PC-9 (cell line): ENCODE measurements at regions not wholly inside any gene's neighbourhood (a gene's known extent, or its start where the extent isn't known, plus 50 kb on each side); places are given as distances from the start of the nearest gene placed in this dataset.

ENCODE experiments used
- BruUV-seq: library from RNA; stranded (reverse); fragments of 400-500 nt; replicated peaks from 2 replicates; lab custom pipeline; 2021; lab: Mats Ljungman, UMichigan
- CTCF ChIA-PET: fragments of 300-600 bp; sonication (Branson Sonifier 250); formaldehyde crosslinking; loops from one replicate; lab custom pipeline; 2022; ENCODE audit warnings: antibody characterized with exemption; lab: Charles Lee
- POLR2A ChIA-PET: fragments of 300-600 bp; sonication (Branson Sonifier 250); formaldehyde crosslinking; loops from one replicate; lab custom pipeline; 2022; ENCODE audit warnings: antibody characterized with exemption; ENCODE audit not compliant: unreplicated experiment; lab: Charles Lee
- DNase-seq, 2 experiments: peaks; one replicate each; pipeline versions ENCODE4 v3.0.0 to v3.0.0-alpha.2; 2015 to 2022; ENCODE audit warnings: mixed read lengths in 1 of 2
- H2AFZ ChIP-seq: fragments of 200-600 bp; sonication (generic); 2 replicates; pipeline ENCODE4 v1.8.1; 2017; ENCODE audit warnings: antibody characterized with exemption
- H3F3A ChIP-seq: fragments of 200-600 bp; sonication (generic); 2 replicates; pipeline ENCODE4 v1.8.1; 2017; ENCODE audit warnings: antibody characterized with exemption, mild to moderate bottlenecking, low read depth; ENCODE audit not compliant: insufficient read depth
- H3K27ac ChIP-seq: fragments of 200-600 bp; sonication (generic); 2 replicates; pipeline ENCODE4 v1.6.1; 2016; ENCODE audit warnings: mixed run types
- H3K27me3 ChIP-seq: fragments of 200-600 bp; sonication (generic); 2 replicates; pipeline ENCODE4 v1.6.1; 2016; ENCODE audit warnings: low read depth, mixed run types; ENCODE audit not compliant: insufficient read depth
- H3K36me3 ChIP-seq: fragments of 200-600 bp; sonication (generic); 2 replicates; pipeline ENCODE4 v1.6.1; 2016; ENCODE audit warnings: low read depth, mixed run types
- H3K4me1 ChIP-seq: fragments of 200-600 bp; sonication (generic); replicated peaks from 2 replicates; pipeline ENCODE4 v1.6.1; 2016; ENCODE audit warnings: mixed run types; ENCODE audit not compliant: insufficient read depth
- H3K4me2 ChIP-seq: fragments of 200-600 bp; sonication (generic); 2 replicates; pipeline ENCODE4 v1.6.1; 2017; ENCODE audit warnings: mixed run types
- H3K4me3 ChIP-seq: fragments of 200-600 bp; sonication (generic); 2 replicates; pipeline ENCODE4 v1.6.1; 2016; ENCODE audit warnings: mixed run types
- H3K79me2 ChIP-seq: fragments of 200-600 bp; sonication (generic); 2 replicates; pipeline ENCODE4 v1.6.1; 2017; ENCODE audit warnings: low read depth, mixed run types
- H3K9me2 ChIP-seq: fragments of 200-600 bp; sonication (generic); 2 replicates; pipeline ENCODE4 v1.8.1; 2017; ENCODE audit warnings: mild to moderate bottlenecking; ENCODE audit not compliant: insufficient read depth
- H3K9me3 ChIP-seq: fragments of 200-600 bp; sonication (generic); 2 replicates; pipeline ENCODE4 v1.8.1; 2016; ENCODE audit warnings: low read depth; ENCODE audit not compliant: insufficient read depth
- H4K20me1 ChIP-seq: fragments of 200-600 bp; sonication (generic); 2 replicates; pipeline ENCODE4 v1.8.1; 2017; ENCODE audit not compliant: insufficient read depth
- EZH2 ChIP-seq: fragments of 200-600 bp; sonication (generic); IDR thresholded peaks from 2 replicates; pipeline ENCODE4 v1.8.0; 2017; ENCODE audit warnings: antibody characterized with exemption, low read depth
- intact Hi-C: fragments of 100-400 bp; cut with micrococcal nuclease; formaldehyde crosslinking; loops from one replicate; pipeline ENCODE4 v1.10.0; 2022; ENCODE audit not compliant: unreplicated experiment
- TF ChIP-seq, protein P1 (sequence below): fragments of 200-600 bp; sonication (generic); conservative IDR thresholded peaks from 2 replicates; pipeline ENCODE4 v1.6.1; 2017; ENCODE audit warnings: mixed run types, antibody characterized with exemption, mild to moderate bottlenecking, moderate library complexity

DNA sequence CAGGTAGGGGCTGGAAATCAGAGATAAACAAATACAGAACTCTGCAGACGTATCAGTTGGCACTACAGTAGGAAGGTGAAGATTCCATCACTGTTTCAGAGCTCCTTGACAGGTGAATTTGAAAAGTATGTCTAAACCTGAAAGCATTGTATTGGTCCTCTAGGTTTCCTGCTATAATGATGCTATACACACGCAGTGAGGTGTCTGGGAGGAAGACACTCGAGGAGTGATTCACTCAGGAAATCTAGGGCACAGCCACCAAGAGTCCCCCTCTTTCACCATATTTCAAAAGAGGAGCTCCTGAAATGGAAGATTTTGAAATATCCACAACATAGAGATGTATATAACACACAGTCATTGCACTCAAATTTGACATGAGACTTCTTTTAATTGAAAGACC, 331.0 kb upstream of the DACH1 start:
- H2AFZ ChIP-seq, result no peak overlapping the region
- intact Hi-C loops, result no loop called here
- ChIA-PET POLR2A (no interaction called here), CTCF (no interaction called here)
- no peaks in the 10 kb centered on the region for H3K4me1 ChIP-seq
- no peak for DNase-seq
- H3K9me2 ChIP-seq, result no peaks in the 10 kb centered on the region
- H4K20me1 ChIP-seq, result no peaks in the 10 kb centered on the region
- H3K27me3 ChIP-seq, result no peaks in the 10 kb centered on the region
- H3K27ac ChIP-seq, result no peak overlapping the region
- H3K4me3 ChIP-seq, result no peak overlapping the region
- BruUV-seq, result no TSS peak
- H3K4me2 ChIP-seq, result no peak overlapping the region
- H3K9me3 ChIP-seq, result no peaks in the 10 kb centered on the region
- H3K79me2 ChIP-seq, result no peaks in the 10 kb centered on the region
- no peaks in the 10 kb centered on the region for H3F3A ChIP-seq
- H3K36me3 ChIP-seq, result no peaks in the 10 kb centered on the region
- TF ChIP-seq EZH2, result no peak
- TF ChIP-seq, protein P1, sequence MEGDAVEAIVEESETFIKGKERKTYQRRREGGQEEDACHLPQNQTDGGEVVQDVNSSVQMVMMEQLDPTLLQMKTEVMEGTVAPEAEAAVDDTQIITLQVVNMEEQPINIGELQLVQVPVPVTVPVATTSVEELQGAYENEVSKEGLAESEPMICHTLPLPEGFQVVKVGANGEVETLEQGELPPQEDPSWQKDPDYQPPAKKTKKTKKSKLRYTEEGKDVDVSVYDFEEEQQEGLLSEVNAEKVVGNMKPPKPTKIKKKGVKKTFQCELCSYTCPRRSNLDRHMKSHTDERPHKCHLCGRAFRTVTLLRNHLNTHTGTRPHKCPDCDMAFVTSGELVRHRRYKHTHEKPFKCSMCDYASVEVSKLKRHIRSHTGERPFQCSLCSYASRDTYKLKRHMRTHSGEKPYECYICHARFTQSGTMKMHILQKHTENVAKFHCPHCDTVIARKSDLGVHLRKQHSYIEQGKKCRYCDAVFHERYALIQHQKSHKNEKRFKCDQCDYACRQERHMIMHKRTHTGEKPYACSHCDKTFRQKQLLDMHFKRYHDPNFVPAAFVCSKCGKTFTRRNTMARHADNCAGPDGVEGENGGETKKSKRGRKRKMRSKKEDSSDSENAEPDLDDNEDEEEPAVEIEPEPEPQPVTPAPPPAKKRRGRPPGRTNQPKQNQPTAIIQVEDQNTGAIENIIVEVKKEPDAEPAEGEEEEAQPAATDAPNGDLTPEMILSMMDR, result no peak

DNA sequence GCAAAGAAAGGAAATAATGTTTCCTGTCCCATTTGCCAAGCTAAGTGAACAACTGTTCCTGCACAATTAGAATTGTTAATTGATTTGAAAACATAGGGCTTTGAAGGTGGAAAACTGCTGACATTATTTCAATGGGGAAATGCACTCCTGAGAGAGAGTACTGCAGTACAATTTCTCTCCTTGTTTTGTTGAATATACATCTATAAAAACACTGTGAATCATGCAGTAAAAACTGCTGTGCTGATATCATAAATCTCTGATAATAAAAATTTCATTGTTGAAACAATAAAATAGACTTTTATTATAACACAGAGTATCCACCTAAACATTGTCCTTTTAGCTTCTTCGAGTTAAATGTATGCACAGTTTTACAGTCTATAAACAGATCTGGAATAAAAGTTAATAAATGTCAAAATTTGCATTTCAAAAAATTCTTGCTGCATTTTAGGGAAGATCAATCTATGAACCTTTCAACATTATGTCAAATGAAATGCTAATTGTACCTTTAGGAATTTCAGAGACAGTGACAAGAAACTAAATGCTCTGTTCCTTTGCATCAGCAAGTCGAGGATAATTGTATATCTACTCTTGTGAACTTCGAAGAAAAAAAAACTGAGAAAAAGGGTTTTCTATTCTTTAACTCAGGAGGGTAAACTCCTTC, 328.2 kb upstream of the DACH1 start:
- Histone ChIP-seq H3K9me3 (no peaks in the 10 kb centered on the region), H3K79me2 (no peaks in the 10 kb centered on the region), H2AFZ (no peak overlapping the region), H3K4me3 (no peak overlapping the region), H3K4me2 (no peak overlapping the region), H3K27me3 (no peaks in the 10 kb centered on the region), H3K9me2 (no peaks in the 10 kb centered on the region), H3K36me3 (no peaks in the 10 kb centered on the region), H3K4me1 (no peaks in the 10 kb centered on the region), H3K27ac (no peak overlapping the region), H3F3A (no peaks in the 10 kb centered on the region), H4K20me1 (no peaks in the 10 kb centered on the region; the same call in 1 of the 2 replicates)
- intact Hi-C loops, result no loop called here
- CTCF ChIA-PET, result no interaction called here
- no peak for DNase-seq
- POLR2A ChIA-PET, result interaction anchor here (0.5 kb wide), 1 partner anchor 10 kb away, joined by 6 read pairs; no protein-coding TSS in a partner anchor
- BruUV-seq, result no TSS peak
- TF ChIP-seq, protein P1, result no peak
- TF ChIP-seq EZH2, result no peak

DNA sequence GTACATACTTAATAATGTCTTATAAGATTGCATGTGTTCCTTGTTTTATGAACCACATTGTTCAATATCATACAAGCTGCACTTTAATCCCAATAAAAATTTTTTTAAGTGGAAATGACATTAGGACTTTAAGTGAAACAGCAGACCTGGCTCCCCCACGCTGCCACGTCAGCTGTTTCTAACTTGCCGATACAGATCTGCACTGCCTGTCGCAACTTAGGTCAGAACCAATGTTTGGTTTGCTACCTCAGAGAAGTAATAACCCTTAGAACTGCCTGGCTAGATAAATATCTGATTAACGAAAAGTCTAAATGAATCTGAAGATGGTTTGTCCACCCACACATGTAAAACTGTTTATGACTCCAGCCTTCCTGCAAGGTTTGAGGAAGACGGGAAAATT, 327.5 kb upstream of the DACH1 start:
- no peak overlapping the region for H2AFZ ChIP-seq
- no peak for DNase-seq
- H3K9me3 ChIP-seq, result no peaks in the 10 kb centered on the region
- CTCF ChIA-PET, result no interaction called here
- H3K36me3 ChIP-seq, result no peaks in the 10 kb centered on the region
- no peaks in the 10 kb centered on the region for H3K4me1 ChIP-seq
- no peak overlapping the region for H3K4me2 ChIP-seq
- POLR2A ChIA-PET, result no interaction called here
- intact Hi-C loops, result no loop called here
- H4K20me1 ChIP-seq, result no peaks in the 10 kb centered on the region; the same call in 1 of the 2 replicates
- H3K4me3 ChIP-seq, result no peak overlapping the region
- no peaks in the 10 kb centered on the region for H3F3A ChIP-seq
- H3K27me3 ChIP-seq, result no peaks in the 10 kb centered on the region
- no peaks in the 10 kb centered on the region for H3K79me2 ChIP-seq
- no peak overlapping the region for H3K27ac ChIP-seq
- H3K9me2 ChIP-seq, result no peaks in the 10 kb centered on the region
- BruUV-seq, result no TSS peak
- TF ChIP-seq, protein P1, result no peak
- no peak for TF ChIP-seq EZH2
